IPS DF 4.7 (cell line): ENCODE measurements at regions not wholly inside any gene's neighbourhood (a gene's known extent, or its start where the extent isn't known, plus 50 kb on each side); places are given as distances from the start of the nearest gene placed in this dataset.
"Not testable (repeated sequence)": the region's sequence is repeated elsewhere in the genome, so short reads cannot be mapped to it uniquely, and the experiment has no call there.

Experiments
- DNase-seq: peaks from one replicate; pipeline ENCODE4 v3.0.0-alpha.2; 2013; ENCODE audit warnings: low spot score; ENCODE audit errors: extremely low read depth

GRCh38 chr20:25865715-25866656 is 169.3 kb upstream of the ZNF337 start:
- no peak for DNase-seq

- DNase-seq: not testable (repeated sequence)
Observed at GRCh38 chr20:25864963-25865714, 168.5 kb upstream of the ZNF337 start.

GRCh38 chr20:25864326-25864962 is 167.8 kb upstream of the ZNF337 start:
- DNase-seq: no peak

- no peak for DNase-seq
Observed at GRCh38 chr20:25863536-25864325, 167.1 kb upstream of the ZNF337 start.

- not testable (repeated sequence) for DNase-seq
Observed at GRCh38 chr20:25862967-25863530, 166.4 kb upstream of the ZNF337 start.

GRCh38 chr20:25860531-25861150 is 164.0 kb upstream of the ZNF337 start:
- DNase-seq: no peak

GRCh38 chr20:25859649-25860530 is 163.2 kb upstream of the ZNF337 start:
- DNase-seq: no peak

GRCh38 chr20:25858495-25859425 is 162.1 kb upstream of the ZNF337 start:
- no peak for DNase-seq

GRCh38 chr20:25857091-25857788 is 160.6 kb upstream of the ZNF337 start:
- not testable (repeated sequence) for DNase-seq

GRCh38 chr20:25856256-25856884 is 159.7 kb upstream of the ZNF337 start:
- no peak for DNase-seq

GRCh38 chr20:25855451-25856156 is 159.0 kb upstream of the ZNF337 start:
- DNase-seq: not testable (repeated sequence)

GRCh38 chr20:25854666-25855065 is 158.0 kb upstream of the ZNF337 start:
- not testable (repeated sequence) for DNase-seq

- not testable (repeated sequence) for DNase-seq
Observed at GRCh38 chr20:25853718-25854388, 157.2 kb upstream of the ZNF337 start.

- not testable (repeated sequence) for DNase-seq
Observed at GRCh38 chr20:25852968-25853717, 156.5 kb upstream of the ZNF337 start.

- not testable (repeated sequence) for DNase-seq
Observed at GRCh38 chr20:25850133-25850532, 153.5 kb upstream of the ZNF337 start.
